NCI-H146 (cell line): ENCODE measurements at regions not wholly inside any gene's neighbourhood (a gene's known extent, or its start where the extent isn't known, plus 50 kb on each side); places are given as distances from the start of the nearest gene placed in this dataset.

ENCODE experiments used
- DNase-seq: peaks from one replicate; lab custom pipeline; 2025; lab: John Stamatoyannopoulos, UW

DNA sequence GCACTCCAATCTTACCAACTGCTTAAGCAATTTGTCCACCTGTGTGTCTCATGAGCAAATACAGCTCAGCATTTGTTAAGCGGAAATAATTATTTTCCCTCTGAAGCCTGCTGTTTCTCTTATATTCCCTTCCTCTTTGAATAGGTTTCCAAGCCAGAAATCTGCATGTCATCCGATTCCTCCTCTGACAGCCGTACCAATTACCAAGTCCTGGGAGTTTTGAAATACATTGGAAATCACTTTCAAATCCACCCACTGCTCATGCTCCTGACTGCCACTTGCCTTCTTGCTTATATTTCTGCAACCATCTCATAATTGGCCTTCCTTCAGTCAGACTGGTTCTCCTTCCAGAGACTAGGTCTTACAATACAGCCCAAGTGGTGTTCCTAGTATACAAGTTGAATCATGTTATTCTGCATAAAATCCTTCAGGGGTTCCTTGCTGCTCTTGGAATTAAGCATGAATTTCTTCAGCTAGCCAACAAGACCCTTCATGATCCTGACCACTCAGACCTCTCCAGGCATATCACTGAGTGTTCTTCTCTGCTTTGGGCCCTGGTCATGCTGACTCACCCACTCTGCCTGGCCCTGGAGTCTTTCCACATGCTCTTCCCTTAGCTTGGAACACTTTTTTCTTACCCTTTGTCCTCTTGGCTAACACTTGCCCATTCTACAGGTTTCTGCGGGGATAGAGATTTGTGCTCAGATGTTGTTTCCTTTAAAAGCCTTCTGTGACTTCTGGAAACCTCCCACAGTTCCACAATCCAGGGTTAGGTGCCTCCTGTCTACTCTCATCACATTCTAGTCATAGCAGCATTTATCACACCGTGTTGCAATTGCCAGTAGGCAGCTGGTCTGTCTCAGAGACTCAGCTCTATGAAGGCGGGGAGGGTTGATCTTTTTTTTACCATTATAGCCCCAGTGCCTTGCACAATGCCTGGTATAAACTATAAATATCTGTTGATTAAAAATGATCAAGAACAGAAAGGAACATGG, 157.6 kb downstream of the ARL6IP6 start:
- peak; percentile 18 for DNase-seq

DNA sequence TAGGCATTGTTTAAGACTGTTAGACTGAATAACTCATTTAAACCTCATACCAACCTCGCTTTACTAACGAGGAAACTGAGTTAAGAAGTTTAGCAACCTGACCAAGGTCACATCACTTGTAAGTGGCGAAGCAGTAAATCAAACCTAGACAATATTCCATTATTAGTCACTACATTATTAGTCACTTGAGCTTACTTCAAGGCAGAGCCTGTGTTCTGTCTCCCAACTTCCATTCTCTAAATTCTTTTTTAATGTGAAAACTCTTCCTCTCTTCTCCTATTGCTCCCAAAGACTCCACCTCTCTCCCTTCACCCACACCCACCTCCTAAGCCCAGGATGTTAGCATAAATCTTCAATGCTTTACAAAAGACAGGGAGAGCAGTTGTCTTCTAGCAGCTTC, 156.5 kb downstream of the ARL6IP6 start:
- no peak for DNase-seq

DNA sequence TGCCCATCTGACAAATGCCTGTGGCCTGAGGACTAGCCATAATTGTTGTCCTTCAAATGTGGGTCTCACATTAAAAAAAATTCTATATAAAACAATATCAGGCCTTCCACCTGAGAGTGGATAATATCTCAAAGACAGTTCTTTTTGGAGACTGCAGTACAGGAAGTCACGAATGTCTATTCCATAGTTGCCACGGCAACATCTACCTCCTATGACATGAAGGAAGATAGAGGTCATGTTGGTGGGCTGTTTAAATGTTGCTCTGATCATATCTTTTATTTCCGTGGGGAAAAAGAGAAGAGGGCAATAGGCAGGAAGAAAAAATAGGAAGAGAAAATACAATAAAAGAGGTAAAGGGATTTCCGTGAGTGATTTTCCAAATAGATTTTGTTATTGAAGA, 151.8 kb downstream of the ARL6IP6 start:
- no peak for DNase-seq

DNA sequence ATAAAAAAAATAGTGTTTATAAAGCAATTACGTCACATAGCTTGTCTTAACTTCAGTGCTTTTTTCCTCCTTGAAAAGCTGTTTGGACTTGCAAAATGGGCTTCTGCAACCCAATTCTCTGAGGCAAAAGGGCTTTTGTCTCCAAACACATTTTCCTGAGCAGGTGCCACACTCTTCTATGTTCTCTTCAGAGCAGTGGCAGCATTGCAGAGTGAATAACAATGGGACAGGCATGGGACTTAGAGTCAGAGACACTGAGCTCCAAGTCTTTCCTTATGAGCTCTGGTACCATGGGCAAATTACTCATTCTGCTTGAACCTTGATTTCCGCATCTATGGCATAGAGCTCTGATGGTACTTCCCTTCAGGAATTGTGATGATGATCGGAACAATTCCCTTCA, 149.0 kb downstream of the ARL6IP6 start:
- no peak for DNase-seq

DNA sequence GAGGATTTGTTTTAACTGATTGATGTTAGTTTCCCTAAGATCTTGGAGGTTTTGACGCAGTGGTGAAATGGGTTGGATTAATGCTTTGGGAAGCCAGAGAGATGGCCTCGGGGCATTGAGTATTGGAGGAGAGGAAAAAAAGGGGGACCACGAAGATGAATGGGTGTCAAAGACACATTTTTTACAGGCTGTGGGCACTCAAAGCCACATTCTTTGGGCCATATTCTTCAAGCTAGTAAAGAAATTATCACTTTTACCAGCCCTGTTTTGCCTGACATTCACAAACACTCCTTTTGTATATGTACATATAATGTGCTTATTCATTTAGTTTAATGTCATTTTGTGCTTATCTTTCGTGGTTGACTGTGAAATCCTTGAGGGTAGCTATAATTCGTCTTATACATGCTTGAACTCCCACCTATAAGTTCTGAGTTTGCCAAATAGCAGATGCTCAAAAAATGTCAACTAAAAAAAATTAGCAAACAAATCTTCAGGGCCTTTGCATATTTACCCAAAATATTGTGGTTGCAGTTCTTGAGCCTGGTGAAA, 146.3 kb downstream of the ARL6IP6 start:
- no peak for DNase-seq

DNA sequence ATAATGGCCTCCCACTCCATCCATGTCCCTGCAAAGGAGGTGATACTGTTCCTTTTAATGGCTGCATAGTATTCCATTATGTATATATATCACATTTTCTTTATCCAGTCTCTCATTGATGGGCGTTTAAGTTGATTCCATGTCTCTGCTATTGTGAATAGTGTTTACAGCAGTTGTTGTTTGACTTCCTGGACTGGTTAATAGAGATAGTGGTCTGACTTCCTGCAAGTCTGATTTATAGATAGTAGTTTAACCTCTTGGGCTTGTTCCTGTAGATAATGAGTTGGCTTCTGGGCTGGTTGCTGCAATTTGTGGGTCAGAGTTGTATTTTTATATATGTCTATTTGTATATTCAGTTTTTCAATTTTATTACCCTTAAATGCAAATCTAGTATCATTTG, 145.4 kb downstream of the ARL6IP6 start:
- no peak for DNase-seq

DNA sequence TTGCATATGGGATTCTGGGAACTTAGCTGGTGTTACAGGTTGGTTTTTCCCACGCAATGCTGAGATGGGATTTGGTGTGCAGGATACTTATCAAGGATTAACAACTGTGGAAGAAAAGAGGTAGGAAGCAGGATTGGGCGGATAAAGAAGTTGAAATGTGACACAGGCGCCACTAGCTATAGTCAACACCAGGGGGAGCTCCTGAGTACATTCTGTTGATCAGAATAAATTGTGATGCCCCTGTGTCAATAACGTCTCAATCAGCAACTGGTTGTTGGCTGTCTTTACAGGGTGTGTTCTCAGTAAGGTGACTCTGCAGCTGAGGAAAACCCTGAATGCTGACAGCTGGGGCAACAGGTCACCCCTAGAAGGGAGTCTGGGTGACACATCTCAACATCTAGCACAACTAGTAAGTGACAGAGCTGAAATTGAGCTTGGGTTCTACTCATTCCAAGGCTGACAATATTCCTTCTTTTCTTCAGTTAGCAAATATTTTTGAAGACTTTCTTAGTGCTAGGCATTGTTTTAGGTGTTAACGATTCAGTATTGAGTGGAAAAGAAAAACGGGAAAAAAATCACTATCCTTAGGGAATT, 143.0 kb downstream of the ARL6IP6 start:
- DNase-seq = no peak

DNA sequence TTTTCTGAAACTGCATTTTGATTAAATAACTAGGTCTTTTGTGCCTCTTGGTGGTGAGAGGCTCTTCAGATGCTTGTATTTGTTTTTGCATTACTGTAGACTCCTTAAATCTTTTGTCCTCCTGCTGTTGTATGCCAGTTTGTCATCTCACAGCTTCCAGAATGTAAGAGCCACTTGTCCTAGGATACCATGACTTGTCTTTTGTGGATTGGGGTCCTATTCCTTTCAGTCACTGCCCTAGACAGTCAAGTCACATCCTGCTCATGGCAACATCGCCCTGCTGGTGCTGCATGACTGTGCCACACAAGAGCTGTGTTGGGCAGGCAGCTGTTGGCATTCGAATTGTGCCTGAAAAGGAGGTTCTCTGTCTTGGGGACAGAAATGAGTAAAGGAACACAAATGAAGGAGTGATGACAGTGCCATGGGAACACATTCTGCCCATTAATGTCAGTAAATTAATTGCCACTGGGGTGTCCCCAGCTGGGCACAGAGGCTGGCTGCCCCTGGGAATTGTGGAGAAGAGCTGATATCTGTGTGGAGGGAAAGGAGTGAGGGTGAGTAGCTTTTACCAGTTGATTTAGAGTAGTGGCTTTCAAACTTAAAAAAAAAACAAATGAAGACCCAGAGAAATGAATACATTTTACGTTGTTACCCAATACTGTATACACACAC, 140.3 kb downstream of the ARL6IP6 start:
- no peak for DNase-seq

DNA sequence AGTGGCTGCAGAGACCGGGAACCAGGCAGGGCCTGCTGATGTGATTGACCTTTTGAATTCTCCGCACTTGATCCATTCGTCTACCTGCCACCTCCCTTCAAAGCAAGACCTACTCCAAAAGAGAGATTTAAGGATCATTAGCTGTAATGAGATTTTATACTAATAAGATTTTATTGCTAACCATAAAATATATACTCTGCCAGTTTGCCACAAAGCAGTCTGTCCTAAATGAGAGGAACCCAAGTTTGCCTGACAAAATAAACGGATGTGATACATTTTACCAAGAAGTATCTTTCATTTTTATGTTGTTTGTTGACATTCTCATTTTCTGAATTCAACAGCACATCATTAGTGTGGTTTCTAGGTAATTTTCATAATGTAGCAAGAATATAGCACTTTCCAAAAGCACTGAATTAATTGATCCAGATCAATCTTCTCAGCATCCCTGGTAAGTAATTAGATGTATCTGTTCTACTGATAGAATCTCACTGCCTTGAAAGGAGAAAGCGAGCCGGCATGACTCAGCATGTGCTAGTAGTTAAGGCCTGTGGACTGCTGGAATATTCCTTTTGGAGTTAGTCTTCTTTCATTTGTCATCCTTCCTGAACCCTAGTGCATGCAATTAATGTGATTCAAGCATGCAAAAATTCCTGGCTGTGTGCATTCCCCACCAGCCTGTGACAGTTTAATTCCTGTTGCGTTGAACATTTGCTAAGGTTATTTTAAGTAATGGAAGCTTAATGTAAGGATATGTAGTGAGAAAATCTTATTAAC, 128.5 kb downstream of the ARL6IP6 start:
- DNase-seq = no peak

DNA sequence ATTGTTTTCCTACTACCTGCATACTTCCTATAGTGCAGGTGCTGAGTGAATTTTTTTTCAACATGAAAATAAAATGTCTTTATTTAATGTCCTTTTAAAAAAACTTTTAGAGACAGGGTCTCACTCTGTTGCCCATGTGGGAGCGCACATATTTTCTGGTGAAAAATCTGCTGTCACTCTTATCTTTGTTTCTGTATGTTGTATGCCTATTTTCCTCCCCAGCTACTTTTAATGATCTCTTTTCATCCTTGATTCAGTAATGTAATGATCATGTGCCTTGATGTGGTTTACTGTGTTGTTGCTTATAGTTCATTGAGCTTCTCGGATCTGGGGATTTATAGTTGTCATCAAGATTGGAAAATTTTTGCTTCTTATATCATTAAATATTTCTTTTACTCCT, 117.3 kb downstream of the ARL6IP6 start:
- no peak for DNase-seq

DNA sequence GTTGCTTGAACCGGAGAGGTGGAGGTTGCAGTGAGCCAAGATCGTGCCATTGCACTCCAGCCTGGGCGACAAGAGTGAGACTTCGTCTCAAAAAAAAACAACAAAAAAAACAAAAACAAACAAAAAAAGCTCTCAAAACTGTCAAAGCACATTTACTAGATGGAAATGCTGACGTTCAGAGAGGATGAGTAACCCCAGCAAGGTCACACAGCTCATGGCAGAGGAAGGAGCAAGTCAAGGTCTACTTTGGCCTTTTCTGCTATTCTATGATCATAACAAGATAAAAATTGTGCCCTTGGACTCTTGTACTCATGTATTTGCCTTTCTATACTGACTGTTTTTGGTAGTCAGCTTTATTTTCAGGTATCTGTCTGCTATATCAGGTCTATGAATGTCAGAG, 109.5 kb downstream of the ARL6IP6 start:
- DNase-seq = no peak

DNA sequence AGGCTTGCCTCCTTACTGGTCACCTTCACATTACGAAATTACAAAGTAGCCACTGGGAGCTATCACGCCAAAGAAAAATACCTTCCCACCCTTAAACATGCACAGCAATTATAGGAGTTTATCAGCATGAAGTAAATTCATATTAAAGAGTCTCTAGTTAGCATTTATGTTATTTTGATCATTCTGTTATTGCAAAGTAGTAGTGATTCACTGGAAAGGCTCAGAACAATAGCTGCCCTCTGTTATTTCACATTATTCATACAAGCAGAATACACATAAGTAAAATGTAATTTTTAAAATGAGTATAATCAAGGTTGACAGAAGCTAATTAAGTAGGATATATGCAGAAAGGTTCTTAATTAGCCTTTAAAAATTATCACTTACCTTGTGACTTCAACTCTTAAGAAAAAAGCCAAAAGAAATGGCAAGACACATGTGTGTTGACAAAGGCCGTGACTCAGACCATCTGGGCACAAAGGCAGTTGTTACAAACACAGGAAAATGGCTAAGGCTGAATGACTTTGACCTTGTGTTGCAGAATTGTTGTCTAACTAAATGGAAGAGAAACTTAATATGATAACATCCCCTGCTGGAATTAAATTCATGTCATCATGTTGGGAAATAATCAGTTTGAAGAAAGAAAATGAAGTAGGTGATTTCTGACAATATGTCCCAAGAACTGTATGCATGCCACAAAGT, 108.3 kb downstream of the ARL6IP6 start:
- no peak for DNase-seq

DNA sequence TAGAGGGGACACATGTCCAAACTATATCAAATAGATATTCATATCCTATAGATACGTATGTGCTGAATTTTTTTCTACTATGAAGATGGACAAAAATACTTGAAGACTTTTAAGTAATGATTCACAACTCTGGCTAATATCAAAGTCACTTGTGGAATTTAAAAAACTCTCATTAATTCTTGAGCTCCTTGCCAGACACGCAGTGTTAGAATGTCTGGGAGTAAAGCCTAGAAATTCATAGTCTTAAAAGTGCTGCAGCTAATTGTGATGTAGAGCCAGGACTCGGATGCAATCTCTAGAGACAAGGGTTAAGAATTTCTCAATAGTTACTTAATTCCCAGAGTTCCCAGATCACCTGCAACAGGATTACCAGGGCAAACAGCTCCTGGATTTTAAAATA, 107.4 kb downstream of the ARL6IP6 start:
- DNase-seq = no peak

DNA sequence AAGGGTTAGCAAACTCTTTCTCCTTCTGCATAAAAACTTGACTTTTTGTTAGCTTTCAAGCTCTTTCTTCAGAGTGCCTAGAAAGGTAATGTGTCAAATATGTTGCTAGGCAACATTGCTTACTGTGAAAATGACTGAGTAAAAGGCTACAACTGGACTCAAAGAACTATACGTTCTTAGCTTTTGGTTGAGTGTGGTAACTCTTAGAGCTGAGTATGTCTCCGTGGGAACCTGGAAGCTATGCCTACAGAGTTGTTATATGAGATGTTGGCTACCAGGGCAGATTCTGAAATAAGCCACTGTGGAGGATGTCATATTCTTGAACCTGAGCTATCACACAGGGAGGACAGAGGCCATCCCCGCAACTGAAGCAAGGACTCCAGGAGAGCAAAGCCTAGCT, 105.5 kb downstream of the ARL6IP6 start:
- DNase-seq = no peak

DNA sequence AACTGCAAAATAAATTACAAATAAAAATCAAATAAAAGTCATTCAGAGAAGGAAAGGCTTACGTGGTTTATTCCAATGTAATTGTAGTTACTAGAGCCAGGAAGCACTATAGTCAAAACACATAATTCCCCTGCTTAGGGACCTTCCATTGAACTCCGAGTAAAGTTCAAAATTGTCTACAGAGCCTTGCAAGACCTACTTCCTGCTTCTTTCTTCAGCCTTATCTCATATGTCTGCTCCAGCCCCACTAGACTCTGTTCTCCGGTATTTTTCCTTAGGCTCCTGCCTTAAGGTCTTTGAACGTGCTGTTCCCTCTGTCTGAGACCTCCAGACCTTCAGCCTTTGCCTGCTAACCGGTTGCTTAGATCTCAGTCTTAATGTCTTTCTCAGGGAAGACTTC, 104.3 kb downstream of the ARL6IP6 start:
- no peak for DNase-seq

DNA sequence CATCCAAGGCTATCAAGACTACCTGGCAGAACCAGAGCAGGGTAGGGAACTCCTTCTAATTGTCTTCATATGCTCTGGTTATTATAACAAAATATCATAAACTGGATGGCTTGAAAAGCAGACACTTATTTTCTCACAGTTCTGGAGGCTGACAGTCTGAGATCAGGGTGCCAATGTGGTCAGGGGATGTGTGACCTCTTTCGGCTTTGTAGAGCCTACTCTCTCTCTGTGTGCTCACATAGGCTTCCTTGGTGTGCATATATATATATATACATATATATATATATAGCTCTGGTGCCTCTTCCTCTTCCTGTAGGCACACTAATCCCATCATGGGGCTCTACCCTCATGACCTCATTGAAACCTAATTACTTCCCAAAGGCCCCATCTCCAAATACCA, 101.6 kb downstream of the ARL6IP6 start:
- DNase-seq = no peak

DNA sequence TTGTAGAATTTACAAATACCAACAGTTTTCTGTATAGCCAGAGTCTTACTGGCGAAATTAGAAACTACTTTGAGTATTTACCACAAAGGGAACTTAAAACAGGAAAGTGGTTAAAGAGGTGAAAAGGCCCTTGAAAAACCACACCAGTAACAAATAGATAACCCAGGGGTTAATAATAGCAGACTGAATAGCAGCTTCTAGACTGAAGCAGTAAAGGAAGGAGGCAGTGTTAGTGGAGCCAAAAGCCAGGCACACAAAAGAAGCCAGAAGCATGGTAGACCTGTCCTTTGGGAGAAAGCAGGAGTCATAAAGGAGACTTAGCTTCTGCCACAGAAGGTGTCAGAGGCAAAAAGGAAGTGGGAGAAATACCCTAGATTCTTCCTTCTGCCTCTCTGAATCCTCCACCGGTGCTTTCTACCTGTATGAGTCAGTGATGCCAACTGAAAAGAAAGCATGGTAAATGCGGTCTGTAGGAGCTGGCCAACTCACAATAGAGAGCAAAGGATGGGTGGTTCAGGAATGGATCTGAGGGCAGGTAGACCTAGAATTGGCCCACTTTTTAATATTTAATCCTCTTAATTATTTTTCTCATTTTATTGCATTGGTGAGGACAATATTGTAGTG, 97.3 kb downstream of the ARL6IP6 start:
- DNase-seq = no peak

DNA sequence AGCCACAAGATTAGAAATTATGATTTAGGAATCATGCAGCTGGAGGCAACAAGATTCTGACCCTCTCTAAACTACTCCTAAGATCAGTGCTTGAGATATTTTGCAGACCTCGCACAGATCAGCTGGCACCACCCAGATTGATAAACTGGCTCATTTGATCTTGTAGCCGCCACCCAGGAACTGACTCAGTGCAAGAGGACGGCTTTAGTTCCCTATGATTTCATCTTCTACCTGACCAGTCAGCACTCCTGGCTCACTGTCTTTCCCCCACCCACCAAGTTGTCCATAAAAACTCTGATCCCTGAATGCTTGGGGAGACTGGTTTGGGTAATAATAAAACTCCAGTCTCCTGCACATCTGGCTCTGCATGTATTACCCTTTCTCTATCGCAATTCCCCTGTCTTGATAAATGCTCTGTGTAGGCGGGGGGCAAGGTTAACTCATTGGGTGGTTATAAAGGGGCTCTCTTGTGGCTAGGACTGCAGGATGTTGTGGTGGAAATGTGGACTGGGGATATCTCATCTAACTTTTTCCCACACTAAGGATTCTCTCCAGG, 96.1 kb downstream of the ARL6IP6 start:
- DNase-seq = no peak

DNA sequence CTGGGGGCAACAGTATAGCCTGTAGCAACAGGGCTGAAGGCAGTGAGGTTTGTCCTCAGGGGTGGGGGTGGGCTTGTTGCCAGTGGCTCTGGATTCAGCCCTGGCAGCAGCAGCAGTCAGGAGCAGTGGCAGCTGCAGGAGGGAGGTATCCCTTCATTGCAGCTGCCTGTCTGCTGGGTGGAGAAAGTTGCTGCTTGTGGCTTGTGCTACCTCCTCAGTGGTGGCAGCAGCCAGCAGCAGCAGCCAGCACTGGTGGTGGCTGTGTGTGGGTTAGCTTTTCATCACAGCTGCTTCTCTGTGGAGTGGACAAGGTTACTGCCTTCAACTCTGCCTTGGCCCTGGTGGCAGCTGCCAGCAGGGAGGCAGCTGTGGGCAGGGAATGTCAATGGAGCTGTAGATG, 94.9 kb downstream of the ARL6IP6 start:
- no peak for DNase-seq
